ENCODE measurements at regions not wholly inside any gene's neighbourhood (a gene's known extent, or its start where the extent isn't known, plus 50 kb on each side); places are given as distances from the start of the nearest gene placed in this dataset.

GRCh38 chr22:49468487-49469198 lies 359.0 kb downstream of the BRD1 start:
- no peak for ATAC-seq (replicated peaks)
- H3K36me3 Mint-ChIP-seq = peaks cover 0 to 23% of the 10 kb centered on the region in 2 donors

GRCh38 chr22:49466878-49467595 lies 360.6 kb downstream of the BRD1 start:
- no peak for ATAC-seq (replicated peaks)
- H3K9me3 Mint-ChIP-seq = no peaks in the 10 kb centered on the region
- no peak overlapping the region for H3K27ac Mint-ChIP-seq
- DNase-seq = no peak
- H3K4me3 Mint-ChIP-seq = no peak overlapping the region
- peaks cover 0 to 22% of the 10 kb centered on the region in 2 donors for H3K36me3 Mint-ChIP-seq
- no peaks in the 10 kb centered on the region for H3K4me1 Mint-ChIP-seq
- H3K27me3 Mint-ChIP-seq = peaks cover 0 to 7% of the 10 kb centered on the region in 2 donors

More at GRCh38 chr22:49468487-49469198, 359.0 kb downstream of the BRD1 start:
- no peak overlapping the region for H3K4me3 Mint-ChIP-seq
- H3K27me3 Mint-ChIP-seq = peaks cover 0 to 9% of the 10 kb centered on the region in 2 donors
- H3K4me1 Mint-ChIP-seq = no peaks in the 10 kb centered on the region
- no peak for DNase-seq
- no peaks in the 10 kb centered on the region for H3K9me3 Mint-ChIP-seq
- no peak overlapping the region for H3K27ac Mint-ChIP-seq

- no peaks in the 10 kb centered on the region for H3K4me1 Mint-ChIP-seq
- no peak overlapping the region for H3K27ac Mint-ChIP-seq
- no peak for ATAC-seq (replicated peaks)
- DNase-seq = no peak
- peaks cover 0 to 5% of the 10 kb centered on the region in 2 donors for H3K27me3 Mint-ChIP-seq
- H3K36me3 Mint-ChIP-seq = peaks cover 0 to 17% of the 10 kb centered on the region in 2 donors
- H3K4me3 Mint-ChIP-seq = no peak overlapping the region
- H3K9me3 Mint-ChIP-seq = no peaks in the 10 kb centered on the region
Observed at GRCh38 chr22:49464037-49464436, 363.6 kb downstream of the BRD1 start.

- H3K27me3 Mint-ChIP-seq = peaks cover 0 to 11% of the 10 kb centered on the region in 2 donors
- H3K4me1 Mint-ChIP-seq = peaks cover 0 to 4% of the 10 kb centered on the region in 2 donors
- H3K9me3 Mint-ChIP-seq = peaks cover 2 to 4% of the 10 kb centered on the region in 2 donors
- H3K27ac Mint-ChIP-seq = no peak overlapping the region
- H3K36me3 Mint-ChIP-seq = peaks cover 0 to 13% of the 10 kb centered on the region in 2 donors
- no peak for ATAC-seq (replicated peaks)
- no peak overlapping the region for H3K4me3 Mint-ChIP-seq
- no peak for DNase-seq
Observed at GRCh38 chr22:49462795-49463194, 364.9 kb downstream of the BRD1 start.

GRCh38 chr22:49462291-49462690 lies 365.4 kb downstream of the BRD1 start:
- ATAC-seq (replicated peaks) (no peak), DNase-seq (no peak)
- H3K9me3 Mint-ChIP-seq = peaks cover 2 to 4% of the 10 kb centered on the region in 2 donors
- peaks cover 0 to 11% of the 10 kb centered on the region in 2 donors for H3K27me3 Mint-ChIP-seq
- H3K36me3 Mint-ChIP-seq = peaks cover 0 to 13% of the 10 kb centered on the region in 2 donors
- no peak overlapping the region for H3K27ac Mint-ChIP-seq
- no peak overlapping the region for H3K4me3 Mint-ChIP-seq
- peaks cover 0 to 4% of the 10 kb centered on the region in 2 donors for H3K4me1 Mint-ChIP-seq

GRCh38 chr22:49461674-49462073 lies 366.0 kb downstream of the BRD1 start:
- ATAC-seq (replicated peaks) (no peak), DNase-seq (no peak)
- Mint-ChIP-seq H3K4me1 (peaks cover 0 to 4% of the 10 kb centered on the region in 2 donors), H3K36me3 (peaks cover 0 to 13% of the 10 kb centered on the region in 2 donors), H3K27ac (no peak overlapping the region), H3K4me3 (no peak overlapping the region), H3K27me3 (peaks cover 0 to 11% of the 10 kb centered on the region in 2 donors), H3K9me3 (peaks cover 2 to 4% of the 10 kb centered on the region in 2 donors)

GRCh38 chr22:49460592-49461281 lies 366.9 kb downstream of the BRD1 start:
- peaks cover 0 to 11% of the 10 kb centered on the region in 2 donors for H3K27me3 Mint-ChIP-seq
- no peak for ATAC-seq (replicated peaks)
- H3K4me1 Mint-ChIP-seq = peaks cover 0 to 4% of the 10 kb centered on the region in 2 donors

GRCh38 chr22:49460091-49460490 lies 367.6 kb downstream of the BRD1 start:
- no peak for ATAC-seq (replicated peaks)
- Mint-ChIP-seq H3K36me3 (peaks cover 0 to 5% of the 10 kb centered on the region in 2 donors), H3K4me1 (peaks cover 0 to 4% of the 10 kb centered on the region in 2 donors), H3K4me3 (no peak overlapping the region), H3K27ac (no peak overlapping the region), H3K9me3 (peaks cover 2 to 4% of the 10 kb centered on the region in 2 donors), H3K27me3 (peaks cover 0 to 11% of the 10 kb centered on the region in 2 donors)
- no peak for DNase-seq

More at GRCh38 chr22:49460592-49461281, 366.9 kb downstream of the BRD1 start:
- no peak overlapping the region for H3K4me3 Mint-ChIP-seq
- no peak for DNase-seq
- H3K9me3 Mint-ChIP-seq = peaks cover 2 to 4% of the 10 kb centered on the region in 2 donors
- peaks cover 0 to 5% of the 10 kb centered on the region in 2 donors for H3K36me3 Mint-ChIP-seq
- no peak overlapping the region for H3K27ac Mint-ChIP-seq

- Mint-ChIP-seq H3K27me3 (peaks cover 0 to 11% of the 10 kb centered on the region in 2 donors), H3K27ac (no peak overlapping the region), H3K9me3 (peaks cover 2 to 4% of the 10 kb centered on the region in 2 donors), H3K4me1 (peaks cover 0 to 4% of the 10 kb centered on the region in 2 donors), H3K4me3 (no peak overlapping the region), H3K36me3 (peaks cover 0 to 5% of the 10 kb centered on the region in 2 donors)
- ATAC-seq (replicated peaks) (no peak), DNase-seq (no peak)
Observed at GRCh38 chr22:49458708-49459099, 369.0 kb downstream of the BRD1 start.

GRCh38 chr22:49457946-49458707 lies 369.5 kb downstream of the BRD1 start:
- no peak overlapping the region for H3K27ac Mint-ChIP-seq
- ATAC-seq (replicated peaks) = no peak
- H3K27me3 Mint-ChIP-seq = peaks cover 0 to 11% of the 10 kb centered on the region in 2 donors

GRCh38 chr22:49457146-49457545 lies 370.5 kb downstream of the BRD1 start:
- Mint-ChIP-seq H3K27me3 (peaks cover 0 to 11% of the 10 kb centered on the region in 2 donors), H3K4me1 (peaks cover 0 to 4% of the 10 kb centered on the region in 2 donors), H3K9me3 (peaks cover 2 to 4% of the 10 kb centered on the region in 2 donors), H3K4me3 (no peak overlapping the region), H3K36me3 (peaks cover 0 to 6% of the 10 kb centered on the region in 2 donors), H3K27ac (no peak overlapping the region)
- ATAC-seq (replicated peaks) = no peak
- no peak for DNase-seq

More at GRCh38 chr22:49457946-49458707, 369.5 kb downstream of the BRD1 start:
- DNase-seq = no peak
- Mint-ChIP-seq H3K9me3 (peaks cover 2 to 4% of the 10 kb centered on the region in 2 donors), H3K4me3 (no peak overlapping the region), H3K4me1 (peaks cover 0 to 4% of the 10 kb centered on the region in 2 donors), H3K36me3 (peaks cover 0 to 6% of the 10 kb centered on the region in 2 donors)

- Mint-ChIP-seq H3K27me3 (peaks cover 0 to 8% of the 10 kb centered on the region in 2 donors), H3K36me3 (peaks cover 0 to 3% of the 10 kb centered on the region in 2 donors), H3K27ac (no peak overlapping the region), H3K4me3 (no peak overlapping the region), H3K9me3 (peaks cover 2 to 4% of the 10 kb centered on the region in 2 donors), H3K4me1 (peaks cover 1 to 4% of the 10 kb centered on the region in 2 donors)
- no peak for ATAC-seq (replicated peaks)
- no peak for DNase-seq
Observed at GRCh38 chr22:49455595-49455994, 372.1 kb downstream of the BRD1 start.

- Mint-ChIP-seq H3K27ac (no peak overlapping the region), H3K27me3 (peaks cover 0 to 16% of the 10 kb centered on the region in 2 donors), H3K36me3 (peaks cover 0 to 3% of the 10 kb centered on the region in 2 donors), H3K4me1 (peaks cover 4 to 10% of the 10 kb centered on the region in 2 donors), H3K4me3 (no peak overlapping the region), H3K9me3 (peaks cover 2 to 4% of the 10 kb centered on the region in 2 donors)
- ATAC-seq (replicated peaks) (no peak), DNase-seq (no peak)
Observed at GRCh38 chr22:49454726-49455125, 372.9 kb downstream of the BRD1 start.
